H1 (cell line): ENCODE measurements at regions not wholly inside any gene's neighbourhood (a gene's known extent, or its start where the extent isn't known, plus 50 kb on each side); places are given as distances from the start of the nearest gene placed in this dataset.

Experiments used
- CHD2 ChIP-seq: IDR thresholded peaks from 2 replicates; pipeline ENCODE4 v1.6.1; 2012; ENCODE audit warnings: low read length, improper control_type of control experiment
- RFX5 ChIP-seq: IDR thresholded peaks from 2 replicates; pipeline ENCODE4 v1.6.1; 2011; ENCODE audit warnings: low read depth, low read length, improper control_type of control experiment, borderline replicate concordance
- TF ChIP-seq, protein P1 (sequence below), 3 experiments: IDR thresholded peaks; 1 replicate in 2 of 3; 2 replicates in 1 of 3; pipeline versions ENCODE4 v1.5.1 to v1.6.1; 2011; ENCODE audit warnings: low read length in 3 of 3, mild to moderate bottlenecking in 3 of 3, inconsistent platforms in 2 of 3, low read depth in 1 of 3, moderate library complexity in 1 of 3; ENCODE audit not compliant: insufficient read depth in 1 of 3; ENCODE audit errors: control extremely low read depth in 1 of 3

GRCh38 chr4:138891631-138892031 is 124.0 kb upstream of the NOCT start:
- TF ChIP-seq, protein P1, sequence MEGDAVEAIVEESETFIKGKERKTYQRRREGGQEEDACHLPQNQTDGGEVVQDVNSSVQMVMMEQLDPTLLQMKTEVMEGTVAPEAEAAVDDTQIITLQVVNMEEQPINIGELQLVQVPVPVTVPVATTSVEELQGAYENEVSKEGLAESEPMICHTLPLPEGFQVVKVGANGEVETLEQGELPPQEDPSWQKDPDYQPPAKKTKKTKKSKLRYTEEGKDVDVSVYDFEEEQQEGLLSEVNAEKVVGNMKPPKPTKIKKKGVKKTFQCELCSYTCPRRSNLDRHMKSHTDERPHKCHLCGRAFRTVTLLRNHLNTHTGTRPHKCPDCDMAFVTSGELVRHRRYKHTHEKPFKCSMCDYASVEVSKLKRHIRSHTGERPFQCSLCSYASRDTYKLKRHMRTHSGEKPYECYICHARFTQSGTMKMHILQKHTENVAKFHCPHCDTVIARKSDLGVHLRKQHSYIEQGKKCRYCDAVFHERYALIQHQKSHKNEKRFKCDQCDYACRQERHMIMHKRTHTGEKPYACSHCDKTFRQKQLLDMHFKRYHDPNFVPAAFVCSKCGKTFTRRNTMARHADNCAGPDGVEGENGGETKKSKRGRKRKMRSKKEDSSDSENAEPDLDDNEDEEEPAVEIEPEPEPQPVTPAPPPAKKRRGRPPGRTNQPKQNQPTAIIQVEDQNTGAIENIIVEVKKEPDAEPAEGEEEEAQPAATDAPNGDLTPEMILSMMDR (IDR thresholded peaks at IDR 0.05; ENCODE audit: control extremely low read depth in 1 of 3, insufficient read depth in 1 of 3, low read depth in 1 of 3, low read length in 3 of 3): no peak
- TF ChIP-seq CHD2 (no peak), RFX5 (no peak)
